ENCODE measurements at regions not wholly inside any gene's neighbourhood (a gene's known extent, or its start where the extent isn't known, plus 50 kb on each side); places are given as distances from the start of the nearest gene placed in this dataset.

DNA sequence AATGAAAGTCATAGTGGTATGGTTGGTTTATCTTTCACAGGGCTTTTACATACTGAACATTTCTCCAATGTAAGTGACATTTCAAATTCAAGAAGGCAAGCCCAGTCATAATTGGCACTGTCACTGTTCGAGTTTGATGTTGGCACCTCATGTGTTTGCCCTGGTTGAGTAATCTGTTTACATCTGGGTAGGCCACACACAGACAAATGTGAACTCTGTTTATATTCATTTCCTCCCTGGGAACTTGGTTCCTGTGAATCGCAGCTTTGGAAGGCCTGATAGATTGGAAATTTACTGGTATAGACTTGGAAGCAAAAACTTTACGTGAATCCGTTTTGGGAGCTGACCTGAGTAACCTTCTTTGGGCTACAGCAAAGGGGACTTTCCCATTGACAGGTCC, 395.2 kb upstream of the AZI2 start:
- TF ChIP-seq EZH2 (IDR thresholded peaks at IDR 0.05; ENCODE audit: low read length, unreplicated experiment): no peak
- TF ChIP-seq, protein P1, sequence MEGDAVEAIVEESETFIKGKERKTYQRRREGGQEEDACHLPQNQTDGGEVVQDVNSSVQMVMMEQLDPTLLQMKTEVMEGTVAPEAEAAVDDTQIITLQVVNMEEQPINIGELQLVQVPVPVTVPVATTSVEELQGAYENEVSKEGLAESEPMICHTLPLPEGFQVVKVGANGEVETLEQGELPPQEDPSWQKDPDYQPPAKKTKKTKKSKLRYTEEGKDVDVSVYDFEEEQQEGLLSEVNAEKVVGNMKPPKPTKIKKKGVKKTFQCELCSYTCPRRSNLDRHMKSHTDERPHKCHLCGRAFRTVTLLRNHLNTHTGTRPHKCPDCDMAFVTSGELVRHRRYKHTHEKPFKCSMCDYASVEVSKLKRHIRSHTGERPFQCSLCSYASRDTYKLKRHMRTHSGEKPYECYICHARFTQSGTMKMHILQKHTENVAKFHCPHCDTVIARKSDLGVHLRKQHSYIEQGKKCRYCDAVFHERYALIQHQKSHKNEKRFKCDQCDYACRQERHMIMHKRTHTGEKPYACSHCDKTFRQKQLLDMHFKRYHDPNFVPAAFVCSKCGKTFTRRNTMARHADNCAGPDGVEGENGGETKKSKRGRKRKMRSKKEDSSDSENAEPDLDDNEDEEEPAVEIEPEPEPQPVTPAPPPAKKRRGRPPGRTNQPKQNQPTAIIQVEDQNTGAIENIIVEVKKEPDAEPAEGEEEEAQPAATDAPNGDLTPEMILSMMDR (conservative IDR thresholded peaks at IDR 0.05; ENCODE audit: low read depth, low read length): no peak
